ENCODE measurements at regions not wholly inside any gene's neighbourhood (a gene's known extent, or its start where the extent isn't known, plus 50 kb on each side); places are given as distances from the start of the nearest gene placed in this dataset.
A peak's percentile ranks its signal among the peaks of the same experiment; 100 is the strongest.

DNA sequence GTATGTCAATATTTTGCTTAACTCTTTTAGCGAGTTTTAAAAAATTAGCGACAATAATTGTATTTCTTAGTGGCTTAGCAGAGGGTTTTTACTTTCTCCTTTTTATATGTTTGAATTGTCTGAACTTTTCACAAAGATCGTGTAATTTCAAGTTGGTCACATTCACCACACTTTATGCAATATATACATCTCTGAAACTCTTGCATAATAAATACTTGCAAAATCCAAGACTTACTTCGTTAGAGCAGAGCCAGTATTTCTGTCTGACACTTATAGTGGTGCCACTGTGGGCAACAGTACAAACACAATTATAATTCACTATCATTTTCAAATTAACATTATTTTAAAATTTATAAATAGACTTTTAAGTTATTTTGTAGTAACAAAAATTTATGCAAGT is 62.0 kb downstream of the SUCNR1 start:
- no peak for DNase-seq (ENCODE audit: low spot score)

GRCh38 chr3:151940481-151940880 is 67.0 kb downstream of the SUCNR1 start:
- no peak for DNase-seq (ENCODE audit: low spot score)

- DNase-seq (ENCODE audit: low spot score) = no peak
Observed at GRCh38 chr3:151943539-151943938, 70.1 kb downstream of the SUCNR1 start.

- no peak for DNase-seq (ENCODE audit: low spot score)
Observed at GRCh38 chr3:151944356-151944755, 70.9 kb downstream of the SUCNR1 start.

DNA sequence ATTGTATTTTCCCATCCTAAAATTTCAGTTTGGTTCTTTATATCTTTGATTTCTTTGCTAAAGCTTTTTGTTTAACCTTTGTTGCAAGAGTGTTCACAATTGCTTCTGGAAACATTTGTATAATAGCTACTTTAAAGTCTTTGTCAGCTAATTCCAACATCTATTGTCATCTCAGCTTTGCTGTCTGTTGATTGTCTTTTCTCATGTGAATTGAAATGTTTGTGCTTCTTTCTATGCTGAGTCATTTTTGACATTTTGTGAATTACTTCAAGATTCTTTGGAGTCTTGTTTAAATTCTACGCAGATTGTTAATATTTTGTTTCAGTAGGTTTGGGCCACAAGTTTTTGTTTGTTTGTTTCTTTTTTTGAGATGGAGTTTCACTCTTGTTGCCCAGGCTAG is 73.2 kb downstream of the SUCNR1 start:
- DNase-seq (ENCODE audit: low spot score) = no peak

DNA sequence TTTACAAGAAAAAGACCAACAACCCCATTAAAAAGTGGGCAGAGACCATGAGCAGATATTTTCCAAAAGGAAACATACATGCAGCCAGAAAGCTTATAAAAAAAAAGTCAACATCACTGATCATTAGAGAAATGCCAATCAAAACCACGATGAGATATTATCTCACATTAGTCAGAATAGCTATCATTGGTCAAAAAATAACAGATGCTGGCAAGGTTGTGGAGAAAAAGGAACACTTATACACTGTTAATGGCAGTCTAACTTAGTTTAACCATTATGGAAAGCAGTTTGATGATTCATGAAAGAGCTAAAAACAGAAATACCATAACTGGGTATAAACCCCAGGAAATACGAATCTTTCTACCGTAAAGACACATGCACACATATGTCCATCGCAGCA is 76.3 kb downstream of the SUCNR1 start:
- no peak for DNase-seq (ENCODE audit: low spot score)

- DNase-seq (ENCODE audit: low spot score) = no peak
Observed at GRCh38 chr3:151955356-151955755, 81.9 kb downstream of the SUCNR1 start.

GRCh38 chr3:151960961-151961580 is 87.6 kb downstream of the SUCNR1 start:
- no peak for DNase-seq (ENCODE audit: low spot score)

GRCh38 chr3:151962352-151962751 is 88.9 kb downstream of the SUCNR1 start:
- DNase-seq (ENCODE audit: low spot score) = no peak

- no peak for DNase-seq (ENCODE audit: low spot score)
Observed at GRCh38 chr3:151962912-151963311, 89.5 kb downstream of the SUCNR1 start.

DNA sequence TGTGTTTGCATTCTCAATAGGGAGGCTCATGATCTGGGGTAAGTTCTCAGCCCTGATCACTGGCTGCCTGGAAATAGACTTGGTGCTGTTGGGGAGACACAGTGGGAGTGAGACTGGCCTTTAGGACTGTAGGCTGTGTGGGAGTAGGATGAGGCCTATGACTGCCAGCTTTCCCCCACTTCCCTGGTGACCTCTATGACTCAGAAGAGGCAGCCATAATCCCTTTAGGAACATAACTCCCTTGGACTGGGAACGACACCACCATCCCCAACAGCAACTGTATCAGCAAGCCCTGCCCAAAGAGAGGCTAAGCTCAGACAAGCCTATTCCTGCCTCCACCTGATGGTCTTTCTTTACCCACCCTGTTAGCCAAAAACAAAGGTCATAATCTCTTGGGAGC is 91.3 kb downstream of the SUCNR1 start:
- DNase-seq (ENCODE audit: low spot score) = no peak

GRCh38 chr3:151969026-151969642 is 95.7 kb downstream of the SUCNR1 start:
- no peak for DNase-seq (ENCODE audit: low spot score)

DNA sequence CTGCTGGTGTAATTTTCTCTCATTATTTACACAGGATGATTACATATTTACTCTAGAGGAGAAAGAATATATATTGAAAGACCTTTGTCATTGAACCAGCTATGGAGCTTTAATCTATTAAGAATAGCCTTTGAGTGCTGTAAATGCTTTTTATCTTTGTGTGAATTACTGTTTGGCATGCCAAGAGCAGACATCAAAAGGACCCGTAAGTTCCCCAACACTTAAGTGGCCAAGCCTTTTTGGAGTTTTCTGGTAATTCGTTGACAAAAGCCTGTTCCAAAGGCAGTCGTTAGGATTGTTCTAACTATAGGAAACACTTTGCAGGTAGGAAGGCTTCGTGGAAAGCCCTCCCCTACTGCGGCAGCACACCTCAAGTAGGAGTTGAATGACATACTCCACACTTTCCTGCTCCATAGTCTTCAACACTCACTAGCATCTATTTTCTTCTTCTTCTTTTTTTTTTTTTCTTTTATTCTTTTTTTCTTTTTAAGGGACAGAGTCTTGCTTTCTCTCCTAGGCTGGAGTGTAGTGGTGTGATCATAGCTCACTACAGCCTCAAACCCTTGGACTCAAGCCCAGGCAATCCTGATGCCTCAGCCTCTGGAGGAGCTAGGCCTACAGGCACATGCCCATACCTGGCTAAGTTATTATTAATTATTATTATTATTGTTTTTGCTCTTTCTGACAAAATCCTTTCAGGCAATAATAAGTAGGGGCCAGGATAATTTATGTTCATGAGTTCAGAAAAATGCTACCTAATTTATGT is 98.6 kb downstream of the SUCNR1 start:
- no peak for DNase-seq (ENCODE audit: low spot score)

DNA sequence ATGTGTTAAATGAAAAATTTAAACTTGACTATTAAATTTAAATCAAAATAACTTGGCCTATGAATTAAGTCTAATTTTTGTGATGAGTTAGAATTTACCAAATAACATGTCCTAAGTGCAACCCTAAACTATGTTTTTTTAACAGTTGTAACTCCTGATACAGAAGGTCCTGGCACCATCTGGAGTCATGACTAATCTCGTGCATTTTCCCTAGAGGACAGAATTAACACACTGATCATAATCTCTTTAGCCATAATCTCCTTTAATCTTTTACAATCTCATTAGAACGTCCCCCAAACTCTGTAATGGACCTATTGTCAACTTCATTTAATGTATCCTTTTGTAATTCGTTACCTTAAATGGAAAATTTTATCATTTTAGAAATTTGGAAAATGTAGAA is 100.6 kb downstream of the SUCNR1 start:
- no peak for DNase-seq (ENCODE audit: low spot score)

- DNase-seq (ENCODE audit: low spot score) = peak; percentile 72
Observed at GRCh38 chr3:151976211-151977050, 103.0 kb downstream of the SUCNR1 start.

DNA sequence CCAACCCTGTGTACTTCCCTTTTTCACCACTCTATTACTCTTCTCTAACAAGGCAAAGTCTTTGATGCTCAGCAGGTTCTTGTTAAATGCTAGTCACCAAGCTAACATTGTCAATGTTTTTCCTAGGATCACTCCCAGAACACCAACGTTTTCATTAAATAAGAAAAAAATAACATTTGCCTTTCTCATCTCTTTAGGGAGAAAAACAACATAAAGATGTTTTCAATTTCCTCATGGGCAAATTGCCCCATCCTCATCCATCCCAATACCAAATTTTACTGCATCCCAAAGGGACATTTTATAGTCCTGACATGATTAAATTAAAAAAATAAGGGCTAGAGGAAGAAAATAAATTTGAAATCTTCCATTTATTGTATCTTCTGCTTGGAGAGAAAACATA is 106.5 kb downstream of the SUCNR1 start:
- DNase-seq (ENCODE audit: low spot score) = no peak

- DNase-seq (ENCODE audit: low spot score) = no peak
Observed at GRCh38 chr3:151983538-151983937, 110.1 kb downstream of the SUCNR1 start.

- DNase-seq (ENCODE audit: low spot score) = no peak
Observed at GRCh38 chr3:151985787-151986430, 112.5 kb downstream of the SUCNR1 start.

GRCh38 chr3:151987893-151988292 is 114.5 kb downstream of the SUCNR1 start:
- no peak for DNase-seq (ENCODE audit: low spot score)

- no peak for DNase-seq (ENCODE audit: low spot score)
Observed at GRCh38 chr3:151989621-151990020, 116.2 kb downstream of the SUCNR1 start.

GRCh38 chr3:151990696-151991376 is 117.4 kb downstream of the SUCNR1 start:
- no peak for DNase-seq (ENCODE audit: low spot score)
